ENCODE measurements at regions not wholly inside any gene's neighbourhood (a gene's known extent, or its start where the extent isn't known, plus 50 kb on each side); places are given as distances from the start of the nearest gene placed in this dataset.

DNA sequence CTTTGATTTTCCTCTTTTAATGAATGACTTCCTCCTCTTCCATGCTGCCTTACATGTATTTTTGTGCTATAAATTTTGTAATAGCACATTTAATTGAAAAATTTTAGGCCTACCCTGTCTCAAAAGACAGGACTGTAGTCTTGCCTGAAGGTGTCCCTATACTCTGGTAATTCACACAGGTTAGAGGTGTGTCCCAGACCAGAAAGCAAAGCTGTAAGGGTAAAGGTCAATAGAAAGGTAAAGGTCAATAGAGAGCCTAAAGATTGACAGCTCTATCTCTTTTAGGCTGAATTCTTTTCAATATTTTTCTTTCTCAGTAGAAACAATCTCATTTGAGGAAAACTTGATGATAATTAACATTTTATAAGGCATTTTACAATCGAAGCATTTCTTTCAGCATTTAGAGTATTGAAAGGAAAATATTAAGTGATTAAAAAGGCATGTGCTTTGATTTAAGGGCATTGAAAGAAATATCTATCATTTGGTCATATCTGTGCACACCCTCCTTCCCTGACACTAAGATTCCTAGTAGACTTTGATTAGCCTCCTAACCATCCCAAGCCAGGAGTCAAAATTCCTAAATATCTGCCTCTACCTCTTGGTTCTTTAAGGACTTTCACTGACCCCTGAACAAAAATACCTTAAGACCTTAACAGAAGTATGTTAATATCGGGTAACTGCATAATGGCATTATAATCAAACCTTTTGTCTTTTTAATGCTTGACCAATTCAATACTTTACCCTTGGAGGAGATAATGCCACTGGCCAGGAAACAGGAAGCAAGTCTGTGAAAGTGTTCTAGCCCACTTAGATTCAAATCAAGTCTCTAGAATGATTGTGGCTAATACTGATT lies 161.8 kb upstream of the DTNA start:
- TF ChIP-seq, protein P1, sequence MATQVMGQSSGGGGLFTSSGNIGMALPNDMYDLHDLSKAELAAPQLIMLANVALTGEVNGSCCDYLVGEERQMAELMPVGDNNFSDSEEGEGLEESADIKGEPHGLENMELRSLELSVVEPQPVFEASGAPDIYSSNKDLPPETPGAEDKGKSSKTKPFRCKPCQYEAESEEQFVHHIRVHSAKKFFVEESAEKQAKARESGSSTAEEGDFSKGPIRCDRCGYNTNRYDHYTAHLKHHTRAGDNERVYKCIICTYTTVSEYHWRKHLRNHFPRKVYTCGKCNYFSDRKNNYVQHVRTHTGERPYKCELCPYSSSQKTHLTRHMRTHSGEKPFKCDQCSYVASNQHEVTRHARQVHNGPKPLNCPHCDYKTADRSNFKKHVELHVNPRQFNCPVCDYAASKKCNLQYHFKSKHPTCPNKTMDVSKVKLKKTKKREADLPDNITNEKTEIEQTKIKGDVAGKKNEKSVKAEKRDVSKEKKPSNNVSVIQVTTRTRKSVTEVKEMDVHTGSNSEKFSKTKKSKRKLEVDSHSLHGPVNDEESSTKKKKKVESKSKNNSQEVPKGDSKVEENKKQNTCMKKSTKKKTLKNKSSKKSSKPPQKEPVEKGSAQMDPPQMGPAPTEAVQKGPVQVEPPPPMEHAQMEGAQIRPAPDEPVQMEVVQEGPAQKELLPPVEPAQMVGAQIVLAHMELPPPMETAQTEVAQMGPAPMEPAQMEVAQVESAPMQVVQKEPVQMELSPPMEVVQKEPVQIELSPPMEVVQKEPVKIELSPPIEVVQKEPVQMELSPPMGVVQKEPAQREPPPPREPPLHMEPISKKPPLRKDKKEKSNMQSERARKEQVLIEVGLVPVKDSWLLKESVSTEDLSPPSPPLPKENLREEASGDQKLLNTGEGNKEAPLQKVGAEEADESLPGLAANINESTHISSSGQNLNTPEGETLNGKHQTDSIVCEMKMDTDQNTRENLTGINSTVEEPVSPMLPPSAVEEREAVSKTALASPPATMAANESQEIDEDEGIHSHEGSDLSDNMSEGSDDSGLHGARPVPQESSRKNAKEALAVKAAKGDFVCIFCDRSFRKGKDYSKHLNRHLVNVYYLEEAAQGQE (IDR thresholded peaks at IDR 0.05; ENCODE audit: insufficient read depth in 1 of 2, low read depth in 2 of 2, low read length in 1 of 2), result no peak
- no peak for TF ChIP-seq SIN3A (IDR thresholded peaks at IDR 0.05; ENCODE audit: borderline replicate concordance, insufficient read depth, low read depth, low read length)
- no peak for TF ChIP-seq TCF7L2 (IDR thresholded peaks at IDR 0.05; ENCODE audit: low read depth, low read length)
- TF ChIP-seq, protein P2, sequence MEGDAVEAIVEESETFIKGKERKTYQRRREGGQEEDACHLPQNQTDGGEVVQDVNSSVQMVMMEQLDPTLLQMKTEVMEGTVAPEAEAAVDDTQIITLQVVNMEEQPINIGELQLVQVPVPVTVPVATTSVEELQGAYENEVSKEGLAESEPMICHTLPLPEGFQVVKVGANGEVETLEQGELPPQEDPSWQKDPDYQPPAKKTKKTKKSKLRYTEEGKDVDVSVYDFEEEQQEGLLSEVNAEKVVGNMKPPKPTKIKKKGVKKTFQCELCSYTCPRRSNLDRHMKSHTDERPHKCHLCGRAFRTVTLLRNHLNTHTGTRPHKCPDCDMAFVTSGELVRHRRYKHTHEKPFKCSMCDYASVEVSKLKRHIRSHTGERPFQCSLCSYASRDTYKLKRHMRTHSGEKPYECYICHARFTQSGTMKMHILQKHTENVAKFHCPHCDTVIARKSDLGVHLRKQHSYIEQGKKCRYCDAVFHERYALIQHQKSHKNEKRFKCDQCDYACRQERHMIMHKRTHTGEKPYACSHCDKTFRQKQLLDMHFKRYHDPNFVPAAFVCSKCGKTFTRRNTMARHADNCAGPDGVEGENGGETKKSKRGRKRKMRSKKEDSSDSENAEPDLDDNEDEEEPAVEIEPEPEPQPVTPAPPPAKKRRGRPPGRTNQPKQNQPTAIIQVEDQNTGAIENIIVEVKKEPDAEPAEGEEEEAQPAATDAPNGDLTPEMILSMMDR (IDR thresholded peaks at IDR 0.05), result no peak
- no peak for TF ChIP-seq POLR2AphosphoS5 (IDR thresholded peaks at IDR 0.05; ENCODE audit: low read depth, low read length)
- no peak overlapping the region for H3K27ac ChIP-seq (ENCODE audit: low read length)
- BruUV-seq (replicated peaks), result no TSS peak
- ChIA-PET POLR2A (no interaction called here), CTCF (no interaction called here)
- ATAC-seq, result no peak
- no peaks in the 10 kb centered on the region for H3K36me3 ChIP-seq (ENCODE audit: control insufficient read depth, insufficient read depth, low read length)
- H3K27me3 ChIP-seq (ENCODE audit: control insufficient read depth, insufficient read depth, low read length), result no peaks in the 10 kb centered on the region
- no peak for DNase-seq (ENCODE audit: low read depth, low spot score)
- in situ Hi-C loops (cut with HindIII; ENCODE audit: low pct_unique_long_range_greater_than_20kb, low sequenced_read_pairs), result no loop called here
- no peaks in the 10 kb centered on the region for H3K9me3 ChIP-seq (ENCODE audit: control insufficient read depth, insufficient read depth, low read depth, low read length)
- intact Hi-C loops (cut with micrococcal nuclease; ENCODE audit: unreplicated experiment), result no loop called here
- H3K4me1 ChIP-seq (ENCODE audit: control insufficient read depth, insufficient read depth, low read length), result no peaks in the 10 kb centered on the region
- no peak overlapping the region for H3K4me3 ChIP-seq (ENCODE audit: low read depth in 2 of 2, low read length in 2 of 2)

DNA sequence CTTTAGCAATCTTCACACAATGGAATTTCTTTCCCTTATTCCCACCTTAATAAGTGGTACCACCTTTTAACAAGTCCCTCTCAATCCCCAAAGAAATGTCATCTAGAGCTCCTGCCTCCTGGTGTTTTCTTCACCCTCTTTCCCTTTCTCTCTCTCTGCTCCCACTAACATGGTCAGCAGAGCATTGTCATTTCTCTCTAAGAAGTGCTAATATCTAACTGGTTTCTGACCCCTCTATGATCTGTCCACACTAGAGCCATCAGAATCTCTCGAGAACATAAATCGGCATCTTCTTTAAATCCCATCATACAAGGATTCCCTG lies 161.2 kb upstream of the DTNA start:
- Histone ChIP-seq H3K9me3 (ENCODE audit: control insufficient read depth, insufficient read depth, low read depth, low read length) (no peaks in the 10 kb centered on the region), H3K4me1 (ENCODE audit: control insufficient read depth, insufficient read depth, low read length) (no peaks in the 10 kb centered on the region), H3K27ac (ENCODE audit: low read length) (no peak overlapping the region), H3K36me3 (ENCODE audit: control insufficient read depth, insufficient read depth, low read length) (no peaks in the 10 kb centered on the region), H3K4me3 (ENCODE audit: low read depth in 2 of 2, low read length in 2 of 2) (no peak overlapping the region), H3K27me3 (ENCODE audit: control insufficient read depth, insufficient read depth, low read length) (no peaks in the 10 kb centered on the region)
- ATAC-seq (no peak), DNase-seq (ENCODE audit: low read depth, low spot score) (no peak)
- BruUV-seq (replicated peaks), result no TSS peak
- ChIA-PET CTCF (no interaction called here), POLR2A (no interaction called here)
- TF ChIP-seq, protein P2 (IDR thresholded peaks at IDR 0.05), result no peak
- TF ChIP-seq POLR2AphosphoS5 (IDR thresholded peaks at IDR 0.05; ENCODE audit: low read depth, low read length) (no peak), TCF7L2 (IDR thresholded peaks at IDR 0.05; ENCODE audit: low read depth, low read length) (no peak), SIN3A (IDR thresholded peaks at IDR 0.05; ENCODE audit: borderline replicate concordance, insufficient read depth, low read depth, low read length) (no peak)
- TF ChIP-seq, protein P1 (IDR thresholded peaks at IDR 0.05; ENCODE audit: insufficient read depth in 1 of 2, low read depth in 2 of 2, low read length in 1 of 2), result no peak
- intact Hi-C loops (cut with micrococcal nuclease; ENCODE audit: unreplicated experiment), result no loop called here
- in situ Hi-C loops (cut with HindIII; ENCODE audit: low pct_unique_long_range_greater_than_20kb, low sequenced_read_pairs), result no loop called here

Data from Panc1 (cell line).